ENCODE measurements at regions not wholly inside any gene's neighbourhood (a gene's known extent, or its start where the extent isn't known, plus 50 kb on each side); places are given as distances from the start of the nearest gene placed in this dataset.

- no peaks in the 10 kb centered on the region for H3K27me3 ChIP-seq (ENCODE audit: control insufficient read depth, insufficient read depth, low read length)
- H3K4me3 ChIP-seq (ENCODE audit: low read length): no peak overlapping the region
- WGBS (ENCODE audit: insufficient coverage, low lambda C conversion rate): 100% methylated on average over 1 of the region's 5 CpGs
- no peak for DNase-seq
- H3K36me3 ChIP-seq (ENCODE audit: control insufficient read depth, insufficient read depth, low read length): no peaks in the 10 kb centered on the region
- H3K4me1 ChIP-seq (ENCODE audit: control insufficient read depth, insufficient read depth, low read length): no peaks in the 10 kb centered on the region
- no peak overlapping the region for H3K27ac ChIP-seq (ENCODE audit: low read length)
- H3K9me3 ChIP-seq (ENCODE audit: control insufficient read depth, low read depth, low read length): no peaks in the 10 kb centered on the region
Measured at GRCh38 chr17:54745862-54746261, 154.8 kb upstream of the TOM1L1 start.

DNA sequence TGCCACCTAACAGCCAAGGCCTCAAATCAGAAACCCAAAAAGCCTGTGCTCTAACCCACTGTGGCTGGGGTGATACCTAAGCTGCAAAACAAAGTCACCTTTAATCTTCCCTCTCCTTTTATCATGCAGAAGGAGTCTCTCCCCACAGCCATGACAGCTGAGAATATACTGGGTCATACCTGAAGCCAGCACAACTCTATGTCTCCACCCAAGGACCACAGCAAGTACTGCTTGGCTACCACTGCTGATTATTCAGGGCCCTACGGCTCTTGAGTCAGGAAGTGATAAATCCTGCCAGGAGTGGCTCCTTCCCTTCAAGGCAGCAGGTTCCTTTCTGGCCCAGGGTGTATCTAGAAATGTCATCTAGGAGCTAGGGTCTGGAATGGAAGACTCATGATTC, 151.5 kb upstream of the TOM1L1 start:
- Histone ChIP-seq H3K36me3 (ENCODE audit: control insufficient read depth, insufficient read depth, low read length) (no peaks in the 10 kb centered on the region), H3K27me3 (ENCODE audit: control insufficient read depth, insufficient read depth, low read length) (no peaks in the 10 kb centered on the region), H3K4me3 (ENCODE audit: low read length) (no peak overlapping the region), H3K9me3 (ENCODE audit: control insufficient read depth, low read depth, low read length) (no peaks in the 10 kb centered on the region), H3K27ac (ENCODE audit: low read length) (no peak overlapping the region), H3K4me1 (ENCODE audit: control insufficient read depth, insufficient read depth, low read length) (no peaks in the 10 kb centered on the region)
- WGBS (ENCODE audit: insufficient coverage, low lambda C conversion rate): no CpG with 5 or more reads among the region's 1 CpG
- DNase-seq: no peak

- Histone ChIP-seq H3K36me3 (ENCODE audit: control insufficient read depth, insufficient read depth, low read length) (no peaks in the 10 kb centered on the region), H3K27me3 (ENCODE audit: control insufficient read depth, insufficient read depth, low read length) (no peaks in the 10 kb centered on the region), H3K9me3 (ENCODE audit: control insufficient read depth, low read depth, low read length) (peaks cover 3% of the 10 kb centered on the region), H3K4me3 (ENCODE audit: low read length) (no peak overlapping the region), H3K27ac (ENCODE audit: low read length) (no peak overlapping the region), H3K4me1 (ENCODE audit: control insufficient read depth, insufficient read depth, low read length) (no peaks in the 10 kb centered on the region)
- no CpG with 5 or more reads among the region's 15 CpGs for WGBS (ENCODE audit: insufficient coverage, low lambda C conversion rate)
- no peak for DNase-seq
Measured at GRCh38 chr17:54754560-54754959, 146.1 kb upstream of the TOM1L1 start.

DNA sequence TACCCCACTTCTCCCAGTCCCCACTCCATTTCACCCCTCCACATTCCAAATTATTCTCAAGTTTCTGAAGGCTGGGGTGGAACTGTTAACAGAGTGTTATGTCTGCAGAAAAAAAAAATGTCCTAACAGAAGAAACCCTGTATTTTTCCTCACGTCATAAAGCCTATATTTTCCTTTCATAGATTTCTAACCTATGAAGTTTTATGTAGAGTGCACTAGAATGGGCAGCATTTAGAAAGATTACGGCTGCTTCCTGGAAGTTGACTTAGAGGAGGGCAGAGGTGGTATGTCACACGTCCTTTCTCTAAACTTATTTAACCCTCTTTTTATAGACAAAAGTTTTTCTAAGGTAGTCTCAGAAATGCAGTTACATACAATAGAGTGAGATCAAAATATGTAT, 139.8 kb upstream of the TOM1L1 start:
- no peak overlapping the region for H3K27ac ChIP-seq (ENCODE audit: low read length)
- no peak for DNase-seq
- no peaks in the 10 kb centered on the region for H3K36me3 ChIP-seq (ENCODE audit: control insufficient read depth, insufficient read depth, low read length)
- H3K4me3 ChIP-seq (ENCODE audit: low read length): no peak overlapping the region
- H3K9me3 ChIP-seq (ENCODE audit: control insufficient read depth, low read depth, low read length): no peaks in the 10 kb centered on the region
- 100% methylated on average over 1 of the region's 3 CpGs for WGBS (ENCODE audit: insufficient coverage, low lambda C conversion rate)
- H3K27me3 ChIP-seq (ENCODE audit: control insufficient read depth, insufficient read depth, low read length): no peaks in the 10 kb centered on the region
- H3K4me1 ChIP-seq (ENCODE audit: control insufficient read depth, insufficient read depth, low read length): no peaks in the 10 kb centered on the region

DNA sequence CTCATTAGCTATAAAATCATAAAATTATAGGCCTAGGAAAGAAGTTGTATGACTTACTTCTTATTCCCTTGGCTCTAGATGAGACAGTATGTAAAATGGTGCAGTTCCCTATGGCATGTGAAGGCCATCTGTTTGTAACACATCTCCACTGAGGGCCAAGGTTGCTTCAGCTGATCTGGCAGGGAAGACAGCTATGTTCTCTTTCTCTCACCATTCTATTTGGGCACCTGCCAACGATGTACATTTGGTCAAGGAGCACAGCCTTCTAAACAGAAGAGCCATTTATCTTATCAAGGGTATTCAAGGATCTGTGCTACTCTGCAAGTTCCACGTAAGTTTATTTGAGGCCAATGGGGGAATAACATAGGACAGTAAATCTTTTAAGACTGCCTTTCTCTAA, 129.8 kb upstream of the TOM1L1 start:
- no peak overlapping the region for H3K4me3 ChIP-seq (ENCODE audit: low read length)
- no peak overlapping the region for H3K27ac ChIP-seq (ENCODE audit: low read length)
- H3K9me3 ChIP-seq (ENCODE audit: control insufficient read depth, low read depth, low read length): no peaks in the 10 kb centered on the region
- WGBS (ENCODE audit: insufficient coverage, low lambda C conversion rate): no CpG with 5 or more reads among the region's 2 CpGs
- no peaks in the 10 kb centered on the region for H3K27me3 ChIP-seq (ENCODE audit: control insufficient read depth, insufficient read depth, low read length)
- DNase-seq: no peak
- no peaks in the 10 kb centered on the region for H3K4me1 ChIP-seq (ENCODE audit: control insufficient read depth, insufficient read depth, low read length)
- H3K36me3 ChIP-seq (ENCODE audit: control insufficient read depth, insufficient read depth, low read length): no peaks in the 10 kb centered on the region

DNA sequence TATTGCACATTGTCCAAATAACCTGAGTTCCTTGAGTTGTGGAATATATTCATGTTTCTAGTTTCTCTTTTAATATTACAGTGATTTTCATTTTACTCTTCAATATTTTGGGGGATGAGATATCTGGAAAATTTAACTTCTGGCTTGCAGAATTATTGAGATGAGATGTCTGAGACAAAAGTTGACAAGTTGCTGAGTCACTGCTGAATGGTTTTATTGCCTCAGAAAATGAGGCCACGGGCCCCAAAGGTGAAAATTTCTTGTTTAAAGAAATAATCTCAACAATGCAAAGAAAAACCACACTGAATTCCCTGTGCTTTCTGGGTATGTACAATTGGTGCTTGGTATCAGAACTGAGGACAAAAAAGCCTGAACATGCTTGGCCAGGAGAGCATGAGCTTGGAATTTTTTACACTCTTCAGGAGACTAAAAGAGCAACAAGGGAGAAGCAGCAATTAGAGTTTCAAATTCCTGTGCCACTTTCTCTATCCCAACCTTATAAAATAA, 129.2 kb upstream of the TOM1L1 start:
- Histone ChIP-seq H3K27me3 (ENCODE audit: control insufficient read depth, insufficient read depth, low read length) (no peaks in the 10 kb centered on the region), H3K27ac (ENCODE audit: low read length) (no peak overlapping the region), H3K9me3 (ENCODE audit: control insufficient read depth, low read depth, low read length) (no peaks in the 10 kb centered on the region), H3K4me3 (ENCODE audit: low read length) (no peak overlapping the region), H3K36me3 (ENCODE audit: control insufficient read depth, insufficient read depth, low read length) (no peaks in the 10 kb centered on the region), H3K4me1 (ENCODE audit: control insufficient read depth, insufficient read depth, low read length) (no peaks in the 10 kb centered on the region)
- no CpG with 5 or more reads among the region's 1 CpG for WGBS (ENCODE audit: insufficient coverage, low lambda C conversion rate)
- peak in 1 of 2 donors; percentile 2 for DNase-seq

DNA sequence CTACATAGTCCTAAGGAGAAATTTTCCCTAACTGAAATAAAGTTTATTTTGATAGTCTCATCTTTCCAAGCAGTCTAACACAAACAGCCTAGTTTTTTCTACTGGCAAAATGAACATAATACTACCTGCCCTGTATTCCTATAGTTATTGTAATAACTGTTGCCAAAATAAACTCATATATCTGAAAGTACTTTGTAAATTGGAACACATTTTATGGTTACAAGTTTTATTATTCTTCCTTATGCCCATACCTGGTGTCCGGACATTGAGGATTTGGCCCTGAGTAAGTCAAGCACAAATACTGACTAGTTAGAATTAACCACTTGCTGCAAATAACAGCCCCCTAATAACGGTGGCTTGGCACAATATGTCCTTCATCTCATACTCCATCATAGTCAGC, 120.4 kb upstream of the TOM1L1 start:
- no peak overlapping the region for H3K27ac ChIP-seq (ENCODE audit: low read length)
- no peaks in the 10 kb centered on the region for H3K36me3 ChIP-seq (ENCODE audit: control insufficient read depth, insufficient read depth, low read length)
- H3K27me3 ChIP-seq (ENCODE audit: control insufficient read depth, insufficient read depth, low read length): no peaks in the 10 kb centered on the region
- H3K4me1 ChIP-seq (ENCODE audit: control insufficient read depth, insufficient read depth, low read length): no peaks in the 10 kb centered on the region
- WGBS (ENCODE audit: insufficient coverage, low lambda C conversion rate): no CpG with 5 or more reads among the region's 2 CpGs
- DNase-seq: no peak
- no peaks in the 10 kb centered on the region for H3K9me3 ChIP-seq (ENCODE audit: control insufficient read depth, low read depth, low read length)
- no peak overlapping the region for H3K4me3 ChIP-seq (ENCODE audit: low read length)

- H3K27me3 ChIP-seq (ENCODE audit: control insufficient read depth, insufficient read depth, low read length): no peaks in the 10 kb centered on the region
- H3K36me3 ChIP-seq (ENCODE audit: control insufficient read depth, insufficient read depth, low read length): no peaks in the 10 kb centered on the region
- H3K4me1 ChIP-seq (ENCODE audit: control insufficient read depth, insufficient read depth, low read length): no peaks in the 10 kb centered on the region
- no peak overlapping the region for H3K4me3 ChIP-seq (ENCODE audit: low read length)
- DNase-seq: no peak
- no peaks in the 10 kb centered on the region for H3K9me3 ChIP-seq (ENCODE audit: control insufficient read depth, low read depth, low read length)
- no peak overlapping the region for H3K27ac ChIP-seq (ENCODE audit: low read length)
- 70% methylated on average over 2 of the region's 3 CpGs for WGBS (ENCODE audit: insufficient coverage, low lambda C conversion rate)
Measured at GRCh38 chr17:54781389-54781788, 119.3 kb upstream of the TOM1L1 start.

- Histone ChIP-seq H3K4me1 (ENCODE audit: control insufficient read depth, insufficient read depth, low read length) (no peaks in the 10 kb centered on the region), H3K4me3 (ENCODE audit: low read length) (no peak overlapping the region), H3K27ac (ENCODE audit: low read length) (no peak overlapping the region), H3K27me3 (ENCODE audit: control insufficient read depth, insufficient read depth, low read length) (no peaks in the 10 kb centered on the region), H3K9me3 (ENCODE audit: control insufficient read depth, low read depth, low read length) (peaks cover 3% of the 10 kb centered on the region), H3K36me3 (ENCODE audit: control insufficient read depth, insufficient read depth, low read length) (no peaks in the 10 kb centered on the region)
- DNase-seq: no peak
- no CpG with 5 or more reads among the region's 3 CpGs for WGBS (ENCODE audit: insufficient coverage, low lambda C conversion rate)
Measured at GRCh38 chr17:54784305-54784704, 116.3 kb upstream of the TOM1L1 start.

- no peak for DNase-seq
- WGBS (ENCODE audit: insufficient coverage, low lambda C conversion rate): 100% methylated on average over 1 of the region's 8 CpGs
Measured at GRCh38 chr17:54785643-54786268, 114.9 kb upstream of the TOM1L1 start.

More at GRCh38 chr17:54785643-54786268, 114.9 kb upstream of the TOM1L1 start:
- Histone ChIP-seq H3K27ac (ENCODE audit: low read length) (no peak overlapping the region), H3K9me3 (ENCODE audit: control insufficient read depth, low read depth, low read length) (peaks cover 3% of the 10 kb centered on the region), H3K27me3 (ENCODE audit: control insufficient read depth, insufficient read depth, low read length) (no peaks in the 10 kb centered on the region), H3K4me1 (ENCODE audit: control insufficient read depth, insufficient read depth, low read length) (no peaks in the 10 kb centered on the region), H3K36me3 (ENCODE audit: control insufficient read depth, insufficient read depth, low read length) (no peaks in the 10 kb centered on the region), H3K4me3 (ENCODE audit: low read length) (no peak overlapping the region)
